Breast epithelium (tissue), 4 donors: ENCODE measurements at regions not wholly inside any gene's neighbourhood (a gene's known extent, or its start where the extent isn't known, plus 50 kb on each side); places are given as distances from the start of the nearest gene placed in this dataset.

Experiments
- DNase-seq, 2 donors: peaks; one replicate each; pipeline ENCODE4 v3.0.0-alpha.2; 2019; ENCODE audit warnings: low spot score in 2 of 2
- H3K27ac ChIP-seq, 2 donors: fragments of 200-600 bp; sonication (generic) in 1 of 2; one replicate each; pipeline ENCODE4 v1.5.1; 2016 to 2019; ENCODE audit warnings: mild to moderate bottlenecking in 1 of 2
- H3K27me3 ChIP-seq, 2 donors: fragments of 200-600 bp; sonication (generic) in 1 of 2; one replicate each; pipeline versions ENCODE4 v1.5.1 to v1.6.0; 2017 to 2019; ENCODE audit warnings: control low read depth in 1 of 2, mild to moderate bottlenecking in 1 of 2
- H3K36me3 ChIP-seq: fragments of 200-600 bp; one replicate; pipeline ENCODE4 v1.5.1; 2019
- H3K4me1 ChIP-seq, 2 donors: fragments of 200-600 bp; sonication (generic); one replicate each; pipeline ENCODE4 v1.5.1; 2016 to 2019; ENCODE audit warnings: control low read depth in 1 of 2
- H3K4me3 ChIP-seq, 3 donors: fragments of 200-600 bp; sonication (generic); 1 replicate in 2 of 3; 2 replicates in 1 of 3; pipeline ENCODE4 v1.5.1; 2016 to 2019; ENCODE audit warnings: mild to moderate bottlenecking in 3 of 3, moderate library complexity in 2 of 3
- H3K9me3 ChIP-seq, 2 donors: fragments of 200-600 bp; sonication (generic) in 1 of 2; one replicate each; pipeline ENCODE4 v1.5.1; 2016 to 2019; ENCODE audit warnings: control low read depth in 1 of 2
- POLR2A ChIP-seq: fragments of 450-650 bp; IDR thresholded peaks from one replicate; pipeline ENCODE4 v1.6.1; 2016; ENCODE audit warnings: antibody characterized with exemption, mild to moderate bottlenecking, moderate library complexity
- POLR2AphosphoS5 ChIP-seq, 3 donors: sonication (generic); formaldehyde crosslinking; IDR thresholded peaks; one replicate each; pipeline ENCODE4 v1.6.1; 2017; ENCODE audit warnings: antibody characterized with exemption in 3 of 3
- intact Hi-C: fragments of 100-400 bp; cut with DNase I; formaldehyde crosslinking; loops from one replicate; pipeline ENCODE4 v1.15.1; 2023; ENCODE audit warnings: low total_unique reads
- TF ChIP-seq, protein P1 (sequence below), 3 donors: fragments of 450-650 bp; IDR thresholded peaks; one replicate each; pipeline ENCODE4 v1.5.1; 2016 to 2017; ENCODE audit warnings: antibody characterized with exemption in 3 of 3, mild to moderate bottlenecking in 3 of 3, moderate library complexity in 3 of 3

DNA sequence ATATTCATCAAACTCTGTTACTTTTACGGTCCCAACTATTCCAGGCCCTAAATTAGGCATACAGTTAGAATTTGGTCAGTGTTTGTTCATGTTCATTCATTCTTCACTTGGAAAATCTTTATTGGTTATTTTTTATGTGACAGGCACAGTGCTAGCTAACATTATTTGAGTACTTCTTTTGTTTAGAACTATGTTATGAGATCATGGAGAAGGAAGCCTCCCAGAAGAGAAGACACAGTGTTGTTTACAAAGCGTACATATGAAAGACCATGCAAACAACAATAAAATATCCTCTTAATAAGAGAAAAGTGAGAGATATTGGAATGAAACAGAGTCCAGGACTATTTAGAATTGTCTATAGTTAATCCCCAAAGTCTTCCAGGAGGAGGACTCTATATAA, 399.2 kb downstream of the LRIG3 start:
- no peak for DNase-seq
- H3K9me3 ChIP-seq: peaks cover 15 to 25% of the 10 kb centered on the region in 2 donors
- no peak for TF ChIP-seq POLR2A
- TF ChIP-seq POLR2AphosphoS5 (IDR thresholded peaks at IDR 0.05): no peak
- TF ChIP-seq, protein P1, sequence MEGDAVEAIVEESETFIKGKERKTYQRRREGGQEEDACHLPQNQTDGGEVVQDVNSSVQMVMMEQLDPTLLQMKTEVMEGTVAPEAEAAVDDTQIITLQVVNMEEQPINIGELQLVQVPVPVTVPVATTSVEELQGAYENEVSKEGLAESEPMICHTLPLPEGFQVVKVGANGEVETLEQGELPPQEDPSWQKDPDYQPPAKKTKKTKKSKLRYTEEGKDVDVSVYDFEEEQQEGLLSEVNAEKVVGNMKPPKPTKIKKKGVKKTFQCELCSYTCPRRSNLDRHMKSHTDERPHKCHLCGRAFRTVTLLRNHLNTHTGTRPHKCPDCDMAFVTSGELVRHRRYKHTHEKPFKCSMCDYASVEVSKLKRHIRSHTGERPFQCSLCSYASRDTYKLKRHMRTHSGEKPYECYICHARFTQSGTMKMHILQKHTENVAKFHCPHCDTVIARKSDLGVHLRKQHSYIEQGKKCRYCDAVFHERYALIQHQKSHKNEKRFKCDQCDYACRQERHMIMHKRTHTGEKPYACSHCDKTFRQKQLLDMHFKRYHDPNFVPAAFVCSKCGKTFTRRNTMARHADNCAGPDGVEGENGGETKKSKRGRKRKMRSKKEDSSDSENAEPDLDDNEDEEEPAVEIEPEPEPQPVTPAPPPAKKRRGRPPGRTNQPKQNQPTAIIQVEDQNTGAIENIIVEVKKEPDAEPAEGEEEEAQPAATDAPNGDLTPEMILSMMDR (IDR thresholded peaks at IDR 0.05): no peak
- H3K4me1 ChIP-seq: no peaks in the 10 kb centered on the region
- H3K27ac ChIP-seq: no peak overlapping the region
- no peaks in the 10 kb centered on the region for H3K27me3 ChIP-seq
- intact Hi-C loops: no loop called here
- H3K36me3 ChIP-seq: no peaks in the 10 kb centered on the region
- H3K4me3 ChIP-seq: no peak overlapping the region

DNA sequence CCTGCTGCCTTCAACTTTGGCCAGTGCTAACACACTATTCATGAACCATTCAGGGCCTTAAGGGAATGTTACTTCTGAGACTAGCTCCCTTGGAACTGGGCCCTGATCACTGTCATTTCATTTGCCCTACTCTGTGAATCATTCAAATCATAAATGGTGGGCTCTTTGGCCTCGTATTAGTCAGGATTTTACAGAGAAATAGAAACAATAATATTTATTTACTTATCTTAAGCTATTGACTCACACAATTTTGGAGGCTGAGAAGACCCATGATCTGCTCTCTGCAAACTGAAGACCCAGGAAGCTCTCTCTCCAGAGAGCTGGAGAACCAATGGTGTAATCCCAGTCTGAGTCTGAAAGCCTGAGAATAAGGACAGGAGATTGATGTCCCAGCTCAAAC, 398.5 kb downstream of the LRIG3 start:
- intact Hi-C loops: no loop called here
- no peak for DNase-seq
- H3K4me1 ChIP-seq: no peaks in the 10 kb centered on the region
- no peak overlapping the region for H3K4me3 ChIP-seq
- peaks cover 15 to 22% of the 10 kb centered on the region in 2 donors for H3K9me3 ChIP-seq
- no peak overlapping the region for H3K27ac ChIP-seq
- no peaks in the 10 kb centered on the region for H3K27me3 ChIP-seq
- H3K36me3 ChIP-seq: no peaks in the 10 kb centered on the region
- TF ChIP-seq POLR2AphosphoS5 (IDR thresholded peaks at IDR 0.05) (no peak), POLR2A (no peak)
- TF ChIP-seq, protein P1 (IDR thresholded peaks at IDR 0.05): no peak

DNA sequence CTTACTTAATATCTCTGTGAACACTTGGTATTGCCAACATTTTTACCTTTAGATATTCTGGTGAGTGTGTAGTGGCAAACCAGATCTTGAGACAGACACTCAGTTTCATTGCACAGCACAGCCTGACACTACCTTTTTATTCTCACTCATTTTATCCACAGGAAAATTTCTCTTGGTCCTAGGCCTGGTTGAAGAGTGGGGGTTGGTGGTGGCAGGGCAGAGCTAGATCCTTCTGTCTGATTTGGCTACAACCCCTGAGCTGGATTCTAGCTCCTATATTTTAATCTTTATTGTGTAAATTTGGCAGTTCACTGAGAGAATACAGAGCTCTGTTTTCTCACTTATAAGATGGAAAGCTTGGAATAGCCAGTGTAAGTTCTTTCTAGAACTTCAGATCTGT, 396.9 kb downstream of the LRIG3 start:
- TF ChIP-seq, protein P1 (IDR thresholded peaks at IDR 0.05): no peak
- TF ChIP-seq POLR2AphosphoS5 (IDR thresholded peaks at IDR 0.05) (no peak), POLR2A (no peak)
- no peaks in the 10 kb centered on the region for H3K4me1 ChIP-seq
- DNase-seq: no peak
- H3K36me3 ChIP-seq: no peaks in the 10 kb centered on the region
- no peaks in the 10 kb centered on the region for H3K27me3 ChIP-seq
- no peak overlapping the region for H3K4me3 ChIP-seq
- H3K27ac ChIP-seq: no peak overlapping the region
- peaks cover 6 to 8% of the 10 kb centered on the region in 2 donors for H3K9me3 ChIP-seq
- intact Hi-C loops: no loop called here

DNA sequence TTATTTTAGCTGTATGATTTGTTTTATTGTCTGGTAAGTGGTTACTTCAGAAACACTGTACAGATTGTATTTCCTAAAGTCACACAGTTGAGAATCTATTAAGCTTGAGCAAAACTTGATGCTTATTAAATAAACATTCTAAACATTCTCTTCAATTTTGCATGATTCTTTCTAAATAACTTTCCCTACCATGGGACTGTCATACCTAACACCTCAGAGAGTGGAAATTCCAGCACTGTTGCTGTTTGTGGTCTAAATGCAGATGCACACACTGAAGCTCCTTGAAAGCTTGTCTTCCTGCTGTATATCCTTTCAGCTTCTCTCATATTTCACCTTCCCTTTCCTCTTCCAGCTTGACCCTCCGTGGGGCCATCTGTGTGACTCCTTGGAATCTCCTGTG, 392.0 kb downstream of the LRIG3 start:
- Histone ChIP-seq H3K27ac (no peak overlapping the region), H3K4me1 (no peaks in the 10 kb centered on the region), H3K36me3 (no peaks in the 10 kb centered on the region), H3K4me3 (no peak overlapping the region), H3K27me3 (no peaks in the 10 kb centered on the region), H3K9me3 (no peaks in the 10 kb centered on the region)
- intact Hi-C loops: no loop called here
- no peak for DNase-seq
- TF ChIP-seq POLR2A: no peak
- TF ChIP-seq, protein P1 (IDR thresholded peaks at IDR 0.05): no peak
- no peak for TF ChIP-seq POLR2AphosphoS5 (IDR thresholded peaks at IDR 0.05)

DNA sequence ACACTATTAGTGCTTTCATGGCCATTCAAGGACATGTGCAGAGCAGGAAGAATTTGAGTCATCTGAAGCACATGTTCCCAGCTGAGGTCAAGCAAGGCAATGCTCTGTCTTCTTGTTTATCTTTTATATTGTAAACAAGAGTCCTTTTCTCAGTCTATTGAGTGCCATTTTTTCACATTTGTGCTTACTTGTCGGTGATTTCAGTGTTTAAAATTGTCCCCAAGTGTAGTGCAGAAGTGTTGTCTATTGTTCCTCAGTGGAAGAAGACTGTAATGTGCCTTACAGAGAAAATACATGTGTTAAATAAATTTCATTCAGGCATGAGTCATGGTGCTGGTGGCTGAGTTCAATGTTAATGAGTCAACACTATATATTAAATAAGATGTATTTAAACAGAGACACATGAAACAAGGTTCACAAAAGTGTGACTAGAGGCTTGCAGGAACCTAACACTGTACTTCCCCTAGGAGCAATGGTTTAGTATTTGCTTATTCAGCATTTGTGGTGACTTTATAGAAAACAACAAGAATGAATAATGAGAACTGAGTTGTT, 391.1 kb downstream of the LRIG3 start:
- intact Hi-C loops: no loop called here
- Histone ChIP-seq H3K27ac (no peak overlapping the region), H3K4me1 (no peaks in the 10 kb centered on the region)

More for the DNA sequence above, 391.1 kb downstream of the LRIG3 start:
- TF ChIP-seq, protein P1 (IDR thresholded peaks at IDR 0.05): no peak
- TF ChIP-seq POLR2AphosphoS5 (IDR thresholded peaks at IDR 0.05): no peak
- no peak for TF ChIP-seq POLR2A
- H3K36me3 ChIP-seq: no peaks in the 10 kb centered on the region
- H3K9me3 ChIP-seq: no peaks in the 10 kb centered on the region
- DNase-seq: no peak
- no peak overlapping the region for H3K4me3 ChIP-seq
- no peaks in the 10 kb centered on the region for H3K27me3 ChIP-seq
